ENCODE measurements at regions not wholly inside any gene's neighbourhood (a gene's known extent, or its start where the extent isn't known, plus 50 kb on each side); places are given as distances from the start of the nearest gene placed in this dataset.
"Not testable (repeated sequence)": the region's sequence is repeated elsewhere in the genome, so short reads cannot be mapped to it uniquely, and the experiment has no call there.

DNA sequence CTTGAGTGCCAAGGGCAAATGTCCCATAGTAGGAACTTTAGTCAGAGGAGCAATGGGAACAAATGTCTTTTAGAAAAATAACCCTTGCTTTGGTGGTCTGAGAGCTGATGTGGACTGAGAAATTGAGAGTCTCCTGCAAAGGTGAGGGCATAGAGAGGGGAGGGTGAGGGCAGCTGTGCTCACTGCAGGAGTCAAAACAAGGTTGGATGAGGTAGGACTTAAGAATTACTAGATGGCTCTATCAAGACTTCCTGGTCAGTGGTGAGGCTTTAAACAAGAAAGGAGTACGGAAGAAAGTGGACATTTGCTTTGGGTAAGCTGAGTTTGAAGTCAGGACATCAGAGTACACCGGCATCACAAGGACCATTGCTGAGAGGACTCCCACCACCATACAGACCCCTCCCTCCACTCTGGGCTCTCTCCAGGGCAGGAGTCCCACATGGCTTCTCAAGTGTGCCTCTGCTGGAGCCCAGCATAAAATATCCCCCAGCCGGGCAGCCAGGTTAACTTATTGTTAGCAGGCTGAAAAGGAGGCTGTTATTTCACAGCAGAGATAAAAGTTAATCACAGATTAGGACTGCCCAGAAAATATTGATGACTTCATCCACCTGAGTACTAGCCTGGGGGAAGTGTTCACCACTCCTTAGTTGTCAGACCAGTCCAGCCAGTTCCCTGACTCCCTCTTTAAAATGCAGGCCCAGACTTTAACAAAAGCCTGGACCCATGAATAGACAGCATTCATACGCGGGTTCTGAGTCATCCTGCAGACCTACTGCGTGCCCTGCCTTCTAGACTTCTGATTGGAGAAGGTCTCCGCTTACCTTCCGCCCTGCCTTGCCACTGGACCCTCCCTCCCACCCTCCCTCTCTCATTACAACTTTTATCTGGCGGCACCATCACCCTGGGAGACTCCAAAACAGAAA is 167.2 kb downstream of the BCL2L11 start:
- not testable (repeated sequence) for DNase-seq (ENCODE audit: low read depth)

- not testable (repeated sequence) for DNase-seq (ENCODE audit: low read depth)
Measured at GRCh38 chr2:111290370-111290769, 169.7 kb downstream of the BCL2L11 start.

- not testable (repeated sequence) for DNase-seq (ENCODE audit: low read depth)
Measured at GRCh38 chr2:111291566-111291965, 170.9 kb downstream of the BCL2L11 start.

- DNase-seq (ENCODE audit: low read depth): not testable (repeated sequence)
Measured at GRCh38 chr2:111292232-111292968, 171.7 kb downstream of the BCL2L11 start.

GRCh38 chr2:111294699-111295098 is 174.0 kb downstream of the BCL2L11 start:
- not testable (repeated sequence) for DNase-seq (ENCODE audit: low read depth)

GRCh38 chr2:111296122-111296804 is 175.5 kb downstream of the BCL2L11 start:
- DNase-seq (ENCODE audit: low read depth): not testable (repeated sequence)

- DNase-seq (ENCODE audit: low read depth): not testable (repeated sequence)
Measured at GRCh38 chr2:111297128-111297527, 176.4 kb downstream of the BCL2L11 start.

DNA sequence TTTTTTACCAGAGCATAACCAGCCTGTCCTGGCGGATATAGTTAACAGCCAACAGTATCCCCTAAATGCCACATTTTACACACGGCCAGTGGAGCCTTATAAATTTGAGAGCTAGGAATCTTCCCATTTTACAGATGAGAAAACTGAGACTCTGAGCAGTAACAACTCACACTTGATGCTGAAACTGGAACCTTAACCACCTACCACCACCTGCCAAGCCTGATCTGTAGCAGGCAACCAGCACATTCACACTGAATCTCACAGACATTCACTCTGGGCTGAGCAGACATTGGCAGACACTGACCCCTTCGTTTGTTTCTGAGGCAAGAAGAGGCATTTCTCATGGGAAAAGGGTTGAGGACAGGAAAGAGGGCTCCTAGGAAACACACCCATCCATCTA is 178.2 kb downstream of the BCL2L11 start:
- DNase-seq (ENCODE audit: low read depth): not testable (repeated sequence)

GRCh38 chr2:111299635-111300034 is 178.9 kb downstream of the BCL2L11 start:
- DNase-seq (ENCODE audit: low read depth): not testable (repeated sequence)

DNA sequence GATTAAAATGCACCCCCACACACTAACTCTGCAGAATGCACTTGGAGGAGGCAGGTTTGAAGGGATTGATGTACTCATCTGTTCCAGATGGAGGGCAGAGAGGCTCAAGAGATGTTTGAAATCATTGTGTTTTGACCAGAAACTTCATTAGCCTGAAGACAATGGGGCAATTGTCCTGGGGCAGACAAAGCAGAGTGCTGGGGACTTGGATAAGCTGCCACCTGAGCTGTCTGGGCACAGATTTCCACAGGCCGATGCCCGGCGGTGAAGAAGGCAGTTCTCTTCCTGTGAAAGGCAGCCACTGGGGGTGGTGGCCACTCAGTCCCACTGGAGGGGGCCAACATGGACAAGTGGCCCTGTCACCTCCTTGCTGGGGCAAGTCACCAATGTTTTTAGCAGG is 181.0 kb downstream of the BCL2L11 start:
- not testable (repeated sequence) for DNase-seq (ENCODE audit: low read depth)

- DNase-seq (ENCODE audit: low read depth): not testable (repeated sequence)
Measured at GRCh38 chr2:111302397-111303218, 181.9 kb downstream of the BCL2L11 start.

- not testable (repeated sequence) for DNase-seq (ENCODE audit: low read depth)
Measured at GRCh38 chr2:111307302-111307701, 186.6 kb downstream of the BCL2L11 start.

DNA sequence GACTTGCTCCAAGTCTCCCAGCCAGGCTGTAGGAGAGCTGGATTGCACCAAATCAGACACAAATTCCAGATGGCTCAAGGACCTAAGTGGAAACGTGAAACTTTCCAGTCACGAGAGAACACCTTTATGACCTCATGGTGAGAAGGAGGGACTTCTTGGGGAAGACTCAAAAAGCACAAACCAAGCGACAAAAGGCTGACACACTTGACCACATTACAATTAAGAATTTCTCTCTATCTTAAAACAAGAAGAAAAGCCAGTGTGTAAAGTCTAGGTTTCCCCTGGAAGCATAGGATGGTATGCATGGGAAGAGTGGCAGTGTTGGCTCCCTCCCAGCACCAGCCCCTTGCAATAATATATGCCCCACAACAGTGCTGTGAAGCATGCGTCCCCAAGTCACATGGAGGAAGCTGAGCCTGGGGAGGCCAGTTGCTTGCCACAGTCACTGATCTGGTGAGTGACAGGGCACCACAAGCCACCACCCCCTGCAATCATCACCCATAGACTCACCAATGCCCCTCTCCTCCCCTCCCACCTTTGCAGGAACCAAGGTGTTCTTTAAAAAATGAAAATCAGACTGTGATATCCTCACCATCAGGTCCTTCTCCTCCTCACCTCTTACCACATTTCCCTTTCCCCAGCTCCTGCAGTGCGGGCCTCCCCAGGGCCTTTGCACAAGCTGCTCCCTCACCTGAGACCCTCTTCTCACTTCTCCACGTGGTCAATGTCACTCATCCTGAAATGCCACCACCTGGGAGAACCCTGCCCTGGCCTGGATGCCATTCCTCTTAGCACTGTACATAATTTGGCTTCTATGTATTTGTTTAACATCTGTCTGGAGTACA is 188.7 kb downstream of the BCL2L11 start:
- not testable (repeated sequence) for DNase-seq (ENCODE audit: low read depth)

DNA sequence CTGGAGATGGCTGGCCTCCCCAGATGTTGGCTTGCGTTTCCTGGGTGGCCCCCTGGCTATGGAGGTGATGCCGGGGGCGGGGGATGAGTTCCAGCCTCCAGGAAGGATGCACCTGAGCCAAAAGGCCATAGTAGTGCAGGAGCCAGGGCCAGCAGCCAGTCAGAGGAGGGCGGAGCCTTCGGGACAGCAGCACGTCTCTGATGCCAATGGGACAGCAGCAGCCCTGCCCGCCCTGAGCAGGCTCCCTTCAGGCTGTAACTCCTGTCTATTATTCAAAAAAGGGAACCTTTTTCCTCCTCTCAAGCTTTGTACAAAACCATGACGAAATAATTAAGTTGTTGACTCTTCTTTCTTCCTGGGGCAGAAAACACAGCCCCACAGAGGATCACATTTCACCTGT is 189.7 kb downstream of the BCL2L11 start:
- not testable (repeated sequence) for DNase-seq (ENCODE audit: low read depth)

DNA sequence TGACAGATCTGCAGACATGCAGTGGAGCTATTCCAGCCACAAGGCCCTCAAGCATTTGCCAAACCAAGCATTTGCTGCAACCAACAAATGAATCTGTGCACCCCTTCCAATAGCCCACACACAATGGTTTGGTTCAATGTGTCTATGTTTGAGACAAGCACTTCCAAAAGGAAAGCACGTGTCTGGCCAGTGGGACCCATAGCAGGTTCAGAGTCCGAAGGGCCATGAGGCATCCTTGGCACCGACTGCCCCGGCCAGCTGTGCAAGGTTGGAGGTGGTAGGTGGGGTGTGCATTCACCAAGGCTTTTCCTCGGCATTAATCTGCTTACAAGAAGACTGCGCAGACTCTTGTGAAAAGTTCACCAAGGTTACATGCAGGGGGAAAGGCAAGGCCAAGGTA is 190.9 kb downstream of the BCL2L11 start:
- DNase-seq (ENCODE audit: low read depth): not testable (repeated sequence)

- DNase-seq (ENCODE audit: low read depth): not testable (repeated sequence)
Measured at GRCh38 chr2:111312897-111313607, 192.3 kb downstream of the BCL2L11 start.

DNA sequence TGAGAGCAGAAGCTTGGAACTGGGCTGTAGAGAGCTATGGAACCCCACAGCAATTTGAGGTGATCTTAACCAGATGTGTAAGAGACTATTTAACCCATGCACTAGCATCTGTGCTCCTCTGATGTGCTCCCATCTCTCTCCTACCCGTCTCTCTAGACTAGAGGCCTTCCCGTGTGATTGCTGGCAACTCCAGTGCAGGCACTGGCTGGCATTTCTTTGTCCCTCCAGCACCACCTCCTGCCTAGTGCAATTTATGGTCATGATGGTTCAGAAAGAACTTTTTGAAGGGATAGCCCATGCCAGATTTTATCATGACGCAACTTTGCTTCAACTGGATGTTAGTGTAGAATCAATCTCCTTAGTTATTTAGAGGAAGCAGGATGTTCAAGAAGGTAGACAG is 193.0 kb downstream of the BCL2L11 start:
- DNase-seq (ENCODE audit: low read depth): not testable (repeated sequence)

GRCh38 chr2:111315188-111315917 is 194.6 kb downstream of the BCL2L11 start:
- not testable (repeated sequence) for DNase-seq (ENCODE audit: low read depth)

- not testable (repeated sequence) for DNase-seq (ENCODE audit: low read depth)
Measured at GRCh38 chr2:111316221-111316741, 195.6 kb downstream of the BCL2L11 start.

Data from stimulated activated CD8-positive, alpha-beta memory T cell treated with anti-CD3 and anti-CD28 coated beads, Interleukin-4, amount 100 ng/mL, for 24 hours (primary cell).